ENCODE measurements at regions not wholly inside any gene's neighbourhood (a gene's known extent, or its start where the extent isn't known, plus 50 kb on each side); places are given as distances from the start of the nearest gene placed in this dataset.

DNA sequence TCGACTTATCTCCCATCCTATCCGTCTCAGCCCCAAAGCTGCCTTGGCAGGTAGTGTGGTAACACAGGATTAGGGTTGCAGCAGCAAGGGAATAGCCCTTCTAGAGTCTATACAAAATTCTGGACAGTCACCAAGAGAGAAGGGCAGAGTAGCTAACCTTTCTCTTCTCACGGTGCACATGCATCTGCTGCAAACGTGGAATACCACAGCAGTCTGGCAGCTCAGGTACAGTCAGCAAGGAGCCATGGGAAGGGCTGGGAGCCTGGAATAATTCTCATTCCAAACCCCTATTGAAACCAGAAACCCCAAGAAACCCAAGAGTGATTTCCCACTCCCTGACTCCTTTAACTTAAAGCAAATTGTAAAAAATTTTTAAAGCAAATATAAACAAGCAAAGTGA is 92.3 kb upstream of the THRB start:
- Histone ChIP-seq H3K4me1 (ENCODE audit: insufficient read depth, low read length) (no peaks in the 10 kb centered on the region), H3K4me3 (ENCODE audit: insufficient read depth, low read length) (no peak overlapping the region), H3K9me3 (ENCODE audit: low read depth, low read length) (no peaks in the 10 kb centered on the region), H2AFZ (ENCODE audit: low read length) (no peak overlapping the region), H4K20me1 (ENCODE audit: insufficient read depth, low read length) (no peaks in the 10 kb centered on the region), H3K79me2 (ENCODE audit: insufficient read depth, low read length) (no peaks in the 10 kb centered on the region), H3K36me3 (ENCODE audit: insufficient read depth, low read length) (no peaks in the 10 kb centered on the region), H3K4me2 (ENCODE audit: insufficient read depth, low read length) (no peak overlapping the region), H3K27me3 (ENCODE audit: insufficient read depth, low read length) (no peaks in the 10 kb centered on the region), H3K27ac (ENCODE audit: low read depth, low read length) (no peak overlapping the region)
- TF ChIP-seq, protein P1, sequence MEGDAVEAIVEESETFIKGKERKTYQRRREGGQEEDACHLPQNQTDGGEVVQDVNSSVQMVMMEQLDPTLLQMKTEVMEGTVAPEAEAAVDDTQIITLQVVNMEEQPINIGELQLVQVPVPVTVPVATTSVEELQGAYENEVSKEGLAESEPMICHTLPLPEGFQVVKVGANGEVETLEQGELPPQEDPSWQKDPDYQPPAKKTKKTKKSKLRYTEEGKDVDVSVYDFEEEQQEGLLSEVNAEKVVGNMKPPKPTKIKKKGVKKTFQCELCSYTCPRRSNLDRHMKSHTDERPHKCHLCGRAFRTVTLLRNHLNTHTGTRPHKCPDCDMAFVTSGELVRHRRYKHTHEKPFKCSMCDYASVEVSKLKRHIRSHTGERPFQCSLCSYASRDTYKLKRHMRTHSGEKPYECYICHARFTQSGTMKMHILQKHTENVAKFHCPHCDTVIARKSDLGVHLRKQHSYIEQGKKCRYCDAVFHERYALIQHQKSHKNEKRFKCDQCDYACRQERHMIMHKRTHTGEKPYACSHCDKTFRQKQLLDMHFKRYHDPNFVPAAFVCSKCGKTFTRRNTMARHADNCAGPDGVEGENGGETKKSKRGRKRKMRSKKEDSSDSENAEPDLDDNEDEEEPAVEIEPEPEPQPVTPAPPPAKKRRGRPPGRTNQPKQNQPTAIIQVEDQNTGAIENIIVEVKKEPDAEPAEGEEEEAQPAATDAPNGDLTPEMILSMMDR (IDR thresholded peaks at IDR 0.05; ENCODE audit: extremely low read depth, low read depth, low read length): no peak
- DNase-seq (ENCODE audit: insufficient read length, low spot score, missing footprints): no peak

GRCh38 chr3:24588629-24589512 is 94.2 kb upstream of the THRB start:
- TF ChIP-seq, protein P1 (IDR thresholded peaks at IDR 0.05; ENCODE audit: extremely low read depth, low read depth, low read length): no peak
- Histone ChIP-seq H3K27ac (ENCODE audit: low read depth, low read length) (no peak overlapping the region), H3K4me1 (ENCODE audit: insufficient read depth, low read length) (no peaks in the 10 kb centered on the region), H3K36me3 (ENCODE audit: insufficient read depth, low read length) (no peaks in the 10 kb centered on the region), H4K20me1 (ENCODE audit: insufficient read depth, low read length) (no peaks in the 10 kb centered on the region), H3K27me3 (ENCODE audit: insufficient read depth, low read length) (no peaks in the 10 kb centered on the region), H2AFZ (ENCODE audit: low read length) (no peak overlapping the region), H3K79me2 (ENCODE audit: insufficient read depth, low read length) (no peaks in the 10 kb centered on the region), H3K9me3 (ENCODE audit: low read depth, low read length) (no peaks in the 10 kb centered on the region), H3K4me2 (ENCODE audit: insufficient read depth, low read length) (no peak overlapping the region), H3K4me3 (ENCODE audit: insufficient read depth, low read length) (no peak overlapping the region)
- no peak for DNase-seq (ENCODE audit: insufficient read length, low spot score, missing footprints)

GRCh38 chr3:24589513-24589851 is 94.8 kb upstream of the THRB start:
- no peak for DNase-seq (ENCODE audit: insufficient read length, low spot score, missing footprints)
- no peaks in the 10 kb centered on the region for H3K27me3 ChIP-seq (ENCODE audit: insufficient read depth, low read length)
- H3K4me1 ChIP-seq (ENCODE audit: insufficient read depth, low read length): no peaks in the 10 kb centered on the region
- no peaks in the 10 kb centered on the region for H3K9me3 ChIP-seq (ENCODE audit: low read depth, low read length)
- no peak overlapping the region for H3K4me3 ChIP-seq (ENCODE audit: insufficient read depth, low read length)
- no peak overlapping the region for H3K4me2 ChIP-seq (ENCODE audit: insufficient read depth, low read length)
- H3K27ac ChIP-seq (ENCODE audit: low read depth, low read length): no peak overlapping the region
- TF ChIP-seq, protein P1 (IDR thresholded peaks at IDR 0.05; ENCODE audit: extremely low read depth, low read depth, low read length): no peak
- H4K20me1 ChIP-seq (ENCODE audit: insufficient read depth, low read length): no peaks in the 10 kb centered on the region
- H3K36me3 ChIP-seq (ENCODE audit: insufficient read depth, low read length): no peaks in the 10 kb centered on the region
- H2AFZ ChIP-seq (ENCODE audit: low read length): no peak overlapping the region
- H3K79me2 ChIP-seq (ENCODE audit: insufficient read depth, low read length): no peaks in the 10 kb centered on the region

DNA sequence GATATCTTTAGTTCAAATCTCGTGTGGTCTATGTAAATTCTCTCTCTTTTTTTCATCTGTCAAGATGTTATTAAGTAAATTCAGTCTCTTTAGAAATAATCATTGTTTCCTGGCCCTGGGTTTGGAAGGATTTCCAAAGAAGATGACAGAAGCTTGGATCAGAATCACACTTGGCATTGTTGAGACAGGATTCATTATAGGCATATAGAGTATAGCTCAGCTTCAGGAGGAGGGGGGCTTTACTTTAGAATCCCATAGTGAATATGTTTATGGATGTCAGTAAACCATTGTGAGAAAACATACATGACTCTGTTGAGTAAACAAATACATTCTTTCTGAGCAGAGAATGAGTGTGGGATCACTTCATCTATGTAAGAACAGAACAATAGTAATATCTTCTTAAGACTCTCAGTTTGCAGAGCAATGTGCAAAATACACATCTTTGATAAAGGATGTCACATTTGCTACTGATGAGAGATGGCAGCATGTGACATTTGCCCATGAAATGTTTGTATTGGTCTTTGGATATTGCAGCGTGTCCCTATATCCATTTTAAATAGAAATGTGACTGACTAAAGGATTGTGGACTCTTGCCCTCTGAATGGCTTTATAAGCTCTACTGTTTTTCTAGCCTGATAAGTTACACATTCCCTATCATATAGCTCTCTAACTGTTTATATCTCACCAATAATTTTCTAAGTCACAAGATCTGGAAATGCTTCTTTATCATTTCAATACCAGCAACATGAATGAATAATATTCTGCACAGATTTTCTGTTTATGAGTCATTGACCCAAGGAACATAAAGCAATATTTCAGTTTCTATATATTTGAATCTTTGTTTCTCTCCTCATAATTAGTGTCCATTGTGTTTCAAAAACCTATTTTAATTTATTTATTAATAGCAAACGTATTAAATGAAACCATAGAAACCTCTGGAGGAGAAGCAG is 95.6 kb upstream of the THRB start:
- no peaks in the 10 kb centered on the region for H3K4me1 ChIP-seq (ENCODE audit: insufficient read depth, low read length)
- H3K79me2 ChIP-seq (ENCODE audit: insufficient read depth, low read length): no peaks in the 10 kb centered on the region
- TF ChIP-seq, protein P1 (IDR thresholded peaks at IDR 0.05; ENCODE audit: extremely low read depth, low read depth, low read length): no peak
- no peaks in the 10 kb centered on the region for H3K27me3 ChIP-seq (ENCODE audit: insufficient read depth, low read length)
- no peaks in the 10 kb centered on the region for H3K9me3 ChIP-seq (ENCODE audit: low read depth, low read length)
- H3K4me3 ChIP-seq (ENCODE audit: insufficient read depth, low read length): no peak overlapping the region
- H3K27ac ChIP-seq (ENCODE audit: low read depth, low read length): no peak overlapping the region
- H2AFZ ChIP-seq (ENCODE audit: low read length): no peak overlapping the region
- DNase-seq (ENCODE audit: insufficient read length, low spot score, missing footprints): no peak
- H4K20me1 ChIP-seq (ENCODE audit: insufficient read depth, low read length): no peaks in the 10 kb centered on the region
- no peaks in the 10 kb centered on the region for H3K36me3 ChIP-seq (ENCODE audit: insufficient read depth, low read length)
- H3K4me2 ChIP-seq (ENCODE audit: insufficient read depth, low read length): no peak overlapping the region
